Activated B cell treated with CpG ODN at 0.5 μM for 24 hours (primary cell): ENCODE measurements at regions not wholly inside any gene's neighbourhood (a gene's known extent, or its start where the extent isn't known, plus 50 kb on each side); places are given as distances from the start of the nearest gene placed in this dataset.

Experiments used
- ATAC-seq: fragments of 200-7000 bp; cut with Tn5 transposase; one replicate; pipeline ENCODE4 v1.10.0; 2021; ENCODE audit warnings: low read depth, mild to moderate bottlenecking, moderate library complexity
- CTCF ChIA-PET: fragments of 350-600 bp; sonication (Branson Sonifier 250); formaldehyde crosslinking; loops from one replicate; lab custom pipeline; 2021; ENCODE audit warnings: antibody characterized with exemption; lab: Charles Lee
- POLR2A ChIA-PET: fragments of 350-600 bp; sonication (Branson Sonifier 250); formaldehyde crosslinking; loops from one replicate; lab custom pipeline; 2021; ENCODE audit warnings: antibody characterized with exemption; lab: Charles Lee
- DNase-seq: peaks from one replicate; pipeline ENCODE4 v3.0.0; 2022
- H3K27ac Mint-ChIP-seq: one replicate; pipeline ENCODE4 v1.8.0; 2020; ENCODE audit warnings: mixed read lengths
- H3K27me3 Mint-ChIP-seq: one replicate; pipeline ENCODE4 v1.8.0; 2021; ENCODE audit warnings: mixed read lengths
- H3K36me3 Mint-ChIP-seq: one replicate; pipeline ENCODE4 v1.8.0; 2021; ENCODE audit warnings: low read depth, mixed read lengths
- H3K4me1 Mint-ChIP-seq: one replicate; pipeline ENCODE4 v1.8.0; 2021; ENCODE audit warnings: mixed read lengths
- H3K4me3 Mint-ChIP-seq: one replicate; pipeline ENCODE4 v1.8.0; 2020; ENCODE audit warnings: mild to moderate bottlenecking, mixed read lengths
- H3K9me3 Mint-ChIP-seq: one replicate; pipeline ENCODE4 v1.8.0; 2020; ENCODE audit warnings: mixed read lengths
- CTCF ChIP-seq: fragments of 200-600 bp; IDR thresholded peaks from one replicate; pipeline ENCODE4 v1.8.0; 2022; ENCODE audit warnings: antibody characterized with exemption, mild to moderate bottlenecking
- intact Hi-C: fragments of 100-400 bp; cut with micrococcal nuclease; formaldehyde crosslinking; loops from one replicate; pipeline ENCODE4 v1.15.1; 2024

GRCh38 chr14:39873791-39874190 lies 441.6 kb upstream of the FBXO33 start:
- H3K36me3 Mint-ChIP-seq = no peaks in the 10 kb centered on the region
- intact Hi-C loops = no loop called here
- ChIA-PET CTCF (no interaction called here), POLR2A (no interaction called here)
- no peak for ATAC-seq
- TF ChIP-seq CTCF = no peak
- H3K4me3 Mint-ChIP-seq = no peak overlapping the region
- H3K4me1 Mint-ChIP-seq = no peaks in the 10 kb centered on the region
- H3K9me3 Mint-ChIP-seq = peaks cover 2% of the 10 kb centered on the region
- DNase-seq = no peak
- no peaks in the 10 kb centered on the region for H3K27me3 Mint-ChIP-seq
- H3K27ac Mint-ChIP-seq = no peak overlapping the region

GRCh38 chr14:39868949-39869348 lies 436.7 kb upstream of the FBXO33 start:
- H3K4me3 Mint-ChIP-seq = no peak overlapping the region
- ChIA-PET POLR2A (no interaction called here), CTCF (no interaction called here)
- H3K9me3 Mint-ChIP-seq = peaks cover 7% of the 10 kb centered on the region
- no peak for DNase-seq
- no peaks in the 10 kb centered on the region for H3K36me3 Mint-ChIP-seq
- no peaks in the 10 kb centered on the region for H3K27me3 Mint-ChIP-seq
- ATAC-seq = no peak
- TF ChIP-seq CTCF = no peak
- intact Hi-C loops = no loop called here
- no peak overlapping the region for H3K27ac Mint-ChIP-seq
- no peaks in the 10 kb centered on the region for H3K4me1 Mint-ChIP-seq

- H3K36me3 Mint-ChIP-seq = no peaks in the 10 kb centered on the region
- ATAC-seq (no peak), DNase-seq (no peak)
- no peaks in the 10 kb centered on the region for H3K27me3 Mint-ChIP-seq
- CTCF ChIA-PET = no interaction called here
- H3K9me3 Mint-ChIP-seq = peaks cover 7% of the 10 kb centered on the region
- no peak overlapping the region for H3K4me3 Mint-ChIP-seq
- H3K27ac Mint-ChIP-seq = no peak overlapping the region
- intact Hi-C loops = no loop called here
- POLR2A ChIA-PET = no interaction called here
- no peak for TF ChIP-seq CTCF
- no peaks in the 10 kb centered on the region for H3K4me1 Mint-ChIP-seq
These were observed 436.0 kb upstream of the FBXO33 start for GRCh38 chr14:39868251-39868650.

- ChIA-PET POLR2A (no interaction called here), CTCF (no interaction called here)
- Mint-ChIP-seq H3K4me1 (no peaks in the 10 kb centered on the region), H3K9me3 (peaks cover 4% of the 10 kb centered on the region), H3K36me3 (no peaks in the 10 kb centered on the region), H3K27ac (no peak overlapping the region), H3K4me3 (no peak overlapping the region), H3K27me3 (no peaks in the 10 kb centered on the region)
- no peak for ATAC-seq
- no peak for DNase-seq
- TF ChIP-seq CTCF = no peak
- intact Hi-C loops = no loop called here
These were observed 431.2 kb upstream of the FBXO33 start for GRCh38 chr14:39863441-39863840.

GRCh38 chr14:39861696-39862095 lies 429.5 kb upstream of the FBXO33 start:
- CTCF ChIA-PET = no interaction called here
- Mint-ChIP-seq H3K27ac (no peak overlapping the region), H3K4me3 (no peak overlapping the region), H3K36me3 (no peaks in the 10 kb centered on the region), H3K27me3 (no peaks in the 10 kb centered on the region), H3K9me3 (no peaks in the 10 kb centered on the region), H3K4me1 (no peaks in the 10 kb centered on the region)
- DNase-seq = no peak
- POLR2A ChIA-PET = no interaction called here
- intact Hi-C loops = no loop called here
- no peak for TF ChIP-seq CTCF
- no peak for ATAC-seq
